ENCODE measurements at regions not wholly inside any gene's neighbourhood (a gene's known extent, or its start where the extent isn't known, plus 50 kb on each side); places are given as distances from the start of the nearest gene placed in this dataset.

- Mint-ChIP-seq H3K9me3 (peaks cover 2% of the 10 kb centered on the region), H3K27me3 (peaks cover 14% of the 10 kb centered on the region), H3K4me1 (no peaks in the 10 kb centered on the region), H3K27ac (no peak overlapping the region), H3K36me3 (no peaks in the 10 kb centered on the region), H3K4me3 (no peak overlapping the region)
- CTCF ChIA-PET: interaction anchor here (0.5 kb wide), 1 partner anchor 30 kb away, joined by 3 read pairs; no protein-coding TSS in a partner anchor
- DNase-seq: no peak
Observed at GRCh38 chr2:136356125-136357006, 238.4 kb upstream of the CXCR4 start.

GRCh38 chr2:136351684-136352083 lies 233.7 kb upstream of the CXCR4 start:
- Mint-ChIP-seq H3K27ac (no peak overlapping the region), H3K36me3 (no peaks in the 10 kb centered on the region), H3K4me3 (no peak overlapping the region), H3K9me3 (peaks cover 15% of the 10 kb centered on the region), H3K4me1 (no peaks in the 10 kb centered on the region), H3K27me3 (peaks cover 14% of the 10 kb centered on the region)
- CTCF ChIA-PET: no interaction called here
- no peak for DNase-seq

GRCh38 chr2:136347981-136348380 lies 230.0 kb upstream of the CXCR4 start:
- H3K9me3 Mint-ChIP-seq: peaks cover 15% of the 10 kb centered on the region
- DNase-seq: no peak
- H3K4me1 Mint-ChIP-seq: no peaks in the 10 kb centered on the region
- CTCF ChIA-PET: no interaction called here
- H3K27me3 Mint-ChIP-seq: peaks cover 4% of the 10 kb centered on the region
- no peak overlapping the region for H3K27ac Mint-ChIP-seq
- H3K4me3 Mint-ChIP-seq: no peak overlapping the region
- no peaks in the 10 kb centered on the region for H3K36me3 Mint-ChIP-seq

GRCh38 chr2:136344339-136344738 lies 226.4 kb upstream of the CXCR4 start:
- CTCF ChIA-PET: interaction anchor here (1.0 kb wide), 1 partner anchor 208 kb away, joined by 3 read pairs; no protein-coding TSS in a partner anchor
- Mint-ChIP-seq H3K36me3 (no peaks in the 10 kb centered on the region), H3K4me1 (no peaks in the 10 kb centered on the region), H3K27ac (no peak overlapping the region), H3K4me3 (no peak overlapping the region), H3K27me3 (peaks cover 4% of the 10 kb centered on the region), H3K9me3 (peaks cover 2% of the 10 kb centered on the region)
- DNase-seq: no peak

- H3K27me3 Mint-ChIP-seq: no peaks in the 10 kb centered on the region
- H3K4me1 Mint-ChIP-seq: no peaks in the 10 kb centered on the region
- no peak overlapping the region for H3K27ac Mint-ChIP-seq
- H3K9me3 Mint-ChIP-seq: peaks cover 2% of the 10 kb centered on the region
- CTCF ChIA-PET: interaction anchor here (0.7 kb wide), 1 partner anchor 105 kb away, joined by 3 read pairs; no protein-coding TSS in a partner anchor
- no peaks in the 10 kb centered on the region for H3K36me3 Mint-ChIP-seq
- no peak overlapping the region for H3K4me3 Mint-ChIP-seq
- DNase-seq: no peak
Observed at GRCh38 chr2:136342138-136342537, 224.2 kb upstream of the CXCR4 start.

GRCh38 chr2:136334967-136335366 lies 217.0 kb upstream of the CXCR4 start:
- no peak for DNase-seq
- H3K36me3 Mint-ChIP-seq: no peaks in the 10 kb centered on the region
- CTCF ChIA-PET: no interaction called here
- peaks cover 11% of the 10 kb centered on the region for H3K27me3 Mint-ChIP-seq
- no peak overlapping the region for H3K4me3 Mint-ChIP-seq
- no peaks in the 10 kb centered on the region for H3K4me1 Mint-ChIP-seq
- H3K9me3 Mint-ChIP-seq: peaks cover 8% of the 10 kb centered on the region
- H3K27ac Mint-ChIP-seq: no peak overlapping the region

GRCh38 chr2:136332436-136333095 lies 214.6 kb upstream of the CXCR4 start:
- H3K27me3 Mint-ChIP-seq: peaks cover 11% of the 10 kb centered on the region
- CTCF ChIA-PET: interaction anchor here (0.6 kb wide), 1 partner anchor 56 kb away, joined by 3 read pairs; no protein-coding TSS in a partner anchor
- H3K36me3 Mint-ChIP-seq: no peaks in the 10 kb centered on the region
- no peak for DNase-seq
- peaks cover 11% of the 10 kb centered on the region for H3K4me1 Mint-ChIP-seq
- no peak overlapping the region for H3K27ac Mint-ChIP-seq
- peaks cover 5% of the 10 kb centered on the region for H3K9me3 Mint-ChIP-seq
- no peak overlapping the region for H3K4me3 Mint-ChIP-seq

GRCh38 chr2:136331226-136331625 lies 213.3 kb upstream of the CXCR4 start:
- Mint-ChIP-seq H3K9me3 (peaks cover 5% of the 10 kb centered on the region), H3K36me3 (no peaks in the 10 kb centered on the region), H3K27ac (no peak overlapping the region), H3K27me3 (peaks cover 11% of the 10 kb centered on the region), H3K4me3 (no peak overlapping the region), H3K4me1 (peaks cover 23% of the 10 kb centered on the region)
- no peak for DNase-seq
- CTCF ChIA-PET: no interaction called here

- H3K4me3 Mint-ChIP-seq: no peak overlapping the region
- peaks cover 47% of the 10 kb centered on the region for H3K4me1 Mint-ChIP-seq
- peak overlapping the region; percentile 92 for H3K27ac Mint-ChIP-seq
- CTCF ChIA-PET: interaction anchor here (0.7 kb wide), 1 partner anchor 415 kb away, joined by 3 read pairs; no protein-coding TSS in a partner anchor
- no peak for DNase-seq
- H3K9me3 Mint-ChIP-seq: peaks cover 9% of the 10 kb centered on the region
- peaks cover 11% of the 10 kb centered on the region for H3K27me3 Mint-ChIP-seq
- H3K36me3 Mint-ChIP-seq: peaks cover 3% of the 10 kb centered on the region
Observed at GRCh38 chr2:136328207-136328795, 210.4 kb upstream of the CXCR4 start.

GRCh38 chr2:136327162-136327852 lies 209.4 kb upstream of the CXCR4 start:
- Mint-ChIP-seq H3K4me3 (peak overlapping the region; percentile 43), H3K27ac (peak overlapping the region; percentile 92), H3K9me3 (peaks cover 9% of the 10 kb centered on the region), H3K4me1 (peaks cover 57% of the 10 kb centered on the region), H3K27me3 (peaks cover 4% of the 10 kb centered on the region), H3K36me3 (peaks cover 3% of the 10 kb centered on the region)
- DNase-seq: peak; percentile 83
- CTCF ChIA-PET: interaction anchor here (0.6 to 1.5 kb wide), 4 partner anchors 7 to 413 kb away, joined by 3 to 5 read pairs (median 3); no protein-coding TSS in a partner anchor

- Mint-ChIP-seq H3K27me3 (no peaks in the 10 kb centered on the region), H3K9me3 (peaks cover 5% of the 10 kb centered on the region), H3K36me3 (peaks cover 3% of the 10 kb centered on the region), H3K27ac (peak overlapping the region; percentile 63), H3K4me3 (no peak overlapping the region), H3K4me1 (peaks cover 65% of the 10 kb centered on the region)
- no peak for DNase-seq
- CTCF ChIA-PET: no interaction called here
Observed at GRCh38 chr2:136325844-136326331, 207.9 kb upstream of the CXCR4 start.

- H3K36me3 Mint-ChIP-seq: peaks cover 3% of the 10 kb centered on the region
- peaks cover 69% of the 10 kb centered on the region for H3K4me1 Mint-ChIP-seq
- H3K27me3 Mint-ChIP-seq: peaks cover 2% of the 10 kb centered on the region
- H3K9me3 Mint-ChIP-seq: peaks cover 5% of the 10 kb centered on the region
- no peak overlapping the region for H3K27ac Mint-ChIP-seq
- CTCF ChIA-PET: no interaction called here
- no peak for DNase-seq
- no peak overlapping the region for H3K4me3 Mint-ChIP-seq
Observed at GRCh38 chr2:136324966-136325365, 207.0 kb upstream of the CXCR4 start.

- peaks cover 7% of the 10 kb centered on the region for H3K27me3 Mint-ChIP-seq
- peaks cover 5% of the 10 kb centered on the region for H3K9me3 Mint-ChIP-seq
- H3K36me3 Mint-ChIP-seq: peaks cover 3% of the 10 kb centered on the region
- peak overlapping the region; percentile 79 for H3K27ac Mint-ChIP-seq
- CTCF ChIA-PET: no interaction called here
- peaks cover 80% of the 10 kb centered on the region for H3K4me1 Mint-ChIP-seq
- DNase-seq: peak; percentile 23
- peak overlapping the region; percentile 34 for H3K4me3 Mint-ChIP-seq
Observed at GRCh38 chr2:136323935-136324334, 206.0 kb upstream of the CXCR4 start.

GRCh38 chr2:136323195-136323594 lies 205.2 kb upstream of the CXCR4 start:
- Mint-ChIP-seq H3K36me3 (peaks cover 3% of the 10 kb centered on the region), H3K4me1 (peaks cover 76% of the 10 kb centered on the region), H3K9me3 (peaks cover 5% of the 10 kb centered on the region), H3K27me3 (peaks cover 7% of the 10 kb centered on the region), H3K27ac (no peak overlapping the region), H3K4me3 (no peak overlapping the region)
- no peak for DNase-seq
- CTCF ChIA-PET: no interaction called here
